HepG2 (cell line): ENCODE measurements at regions not wholly inside any gene's neighbourhood (a gene's known extent, or its start where the extent isn't known, plus 50 kb on each side); places are given as distances from the start of the nearest gene placed in this dataset.
A peak's percentile ranks its signal among the peaks of the same experiment; 100 is the strongest.

Experiments
- ATAC-seq: fragments of 200-7000 bp; cut with Tn5 transposase; 3 replicates; pipeline ENCODE4 v1.9.1; 2020; ENCODE audit warnings: mild to moderate bottlenecking, moderate library complexity
- BruUV-seq: library from RNA; stranded (reverse); fragments of 400-500 nt; replicated peaks from 2 replicates; lab custom pipeline; 2021; lab: Mats Ljungman, UMichigan
- CTCF ChIA-PET: fragments of 300-600 bp; formaldehyde crosslinking; extraction: SDS; loops from one replicate; lab custom pipeline; 2021; ENCODE audit warnings: low total read pairs, inconsistent platforms, low intra/inter-chr PET ratio; lab: Yijun Ruan, JAX
- POLR2A ChIA-PET: fragments of 350-600 bp; sonication (Branson Sonifier 250); formaldehyde crosslinking; loops from one replicate; lab custom pipeline; 2020; ENCODE audit warnings: antibody characterized with exemption, inconsistent platforms; lab: Yijun Ruan, JAX
- DNase-seq: peaks from one replicate; pipeline ENCODE4 v3.0.0-alpha.2; 2015; ENCODE audit warnings: low spot score
- FAIRE-seq: peaks from 3 replicates; lab custom pipeline; 2011; peaks lifted over from hg19 to GRCh38; lab: Jason Lieb, UNC
- H2AFZ ChIP-seq: one replicate; pipeline ENCODE4 v1.6.1; 2011; ENCODE audit warnings: low read length, inconsistent platforms
- H3K27ac ChIP-seq: fragments of 300-600 bp; 3 replicates; pipeline ENCODE4 v1.8.0; 2011; ENCODE audit warnings: mixed run types, mild to moderate bottlenecking, mixed read lengths, low read length, inconsistent platforms; ENCODE audit not compliant: insufficient read depth; ENCODE audit errors: extremely low read length
- H3K27me3 ChIP-seq, 2 experiments: fragments of 200-600 bp in 1 of 2; 2 replicates in 1 of 2; 3 replicates in 1 of 2; pipeline versions ENCODE4 v1.6.0 to v1.8.0; 2011; ENCODE audit warnings: low read length in 2 of 2, mild to moderate bottlenecking in 2 of 2, moderate library complexity in 2 of 2, inconsistent platforms in 1 of 2; ENCODE audit not compliant: insufficient read depth in 2 of 2, control insufficient read depth in 1 of 2
- H3K36me3 ChIP-seq, 2 experiments: fragments of 200-600 bp in 1 of 2; replicated peaks in 1 of 2; 2 replicates in 1 of 2; 3 replicates in 1 of 2; pipeline versions ENCODE4 v1.5.1 to v1.8.0; 2011; ENCODE audit warnings: low read length in 2 of 2, inconsistent platforms in 1 of 2; ENCODE audit not compliant: insufficient read depth in 2 of 2, control insufficient read depth in 1 of 2
- H3K4me1 ChIP-seq: 2 replicates; pipeline ENCODE4 v1.5.1; 2012; ENCODE audit warnings: low read length, inconsistent platforms; ENCODE audit not compliant: insufficient read depth
- H3K4me2 ChIP-seq: 2 replicates; pipeline ENCODE4 v1.6.0; 2011; ENCODE audit warnings: low read depth, low read length, inconsistent platforms
- H3K4me3 ChIP-seq, 3 experiments: fragments of 200-600 bp in 1 of 3; sonication (generic), shearing (Covaris generic) in 1 of 3; replicated peaks in 1 of 3; 2 replicates each; pipeline ENCODE4 v1.5.1; 2011 to 2016; ENCODE audit warnings: low read length in 3 of 3, inconsistent platforms in 2 of 3, low read depth in 2 of 3, mild to moderate bottlenecking in 2 of 3, control low read depth in 1 of 3, mixed read lengths in 1 of 3; ENCODE audit not compliant: insufficient read depth in 1 of 3
- H3K79me2 ChIP-seq: one replicate; pipeline ENCODE4 v1.6.1; 2011; ENCODE audit warnings: low read length, inconsistent platforms; ENCODE audit not compliant: insufficient read depth
- H3K9ac ChIP-seq: 2 replicates; pipeline ENCODE4 v1.6.0; 2011; ENCODE audit warnings: mild to moderate bottlenecking, low read depth, low read length, inconsistent platforms; ENCODE audit not compliant: insufficient read depth
- H3K9me3 ChIP-seq: 2 replicates; pipeline ENCODE4 v1.5.1; 2012; ENCODE audit warnings: mild to moderate bottlenecking, low read length
- H4K20me1 ChIP-seq: 2 replicates; pipeline ENCODE4 v1.6.0; 2011; ENCODE audit warnings: inconsistent platforms, mild to moderate bottlenecking, low read length, moderate library complexity; ENCODE audit not compliant: insufficient read depth
- CEBPB ChIP-seq: IDR thresholded peaks from 2 replicates; pipeline ENCODE4 v1.6.1; 2011; ENCODE audit warnings: low read depth, low read length, improper control_type of control experiment, borderline replicate concordance
- ZBTB3 ChIP-seq: sonication (generic); formaldehyde crosslinking; IDR thresholded peaks from 2 replicates; pipeline ENCODE4 v1.4.0; 2020; ENCODE audit warnings: low read depth, mild to moderate bottlenecking, moderate library complexity, missing genetic modification reagents, borderline replicate concordance
- ZFP90 ChIP-seq: sonication (generic); formaldehyde crosslinking; IDR thresholded peaks from 2 replicates; pipeline ENCODE4 v1.8.0; 2022; ENCODE audit warnings: missing genetic modification reagents, mild to moderate bottlenecking, inconsistent platforms, borderline replicate concordance
- ZNF253 ChIP-seq: sonication (generic); formaldehyde crosslinking; IDR thresholded peaks from 2 replicates; pipeline ENCODE4 v1.8.0; 2022; ENCODE audit warnings: mild to moderate bottlenecking, missing genetic modification reagents, borderline replicate concordance
- ZNF407 ChIP-seq: sonication (generic); formaldehyde crosslinking; IDR thresholded peaks from one replicate; pipeline ENCODE4 v1.5.1; 2020; ENCODE audit warnings: mild to moderate bottlenecking, missing genetic modification reagents; ENCODE audit errors: not compliant biosample characterization
- WGBS: methylation state at CpG from one replicate; pipeline ENCODE4 v1.1.6; 2017; ENCODE audit warnings: low lambda C conversion rate; 5-methylcytosine and 5-hydroxymethylcytosine counted together
- in situ Hi-C: cut with HindIII; loops from 2 replicates; pipeline ENCODE4 v1.10.0; 2017; ENCODE audit warnings: low pct_unique_long_range_greater_than_20kb; ENCODE audit not compliant: extremely low pct_ligation_motif_present
- intact Hi-C: fragments of 100-400 bp; cut with micrococcal nuclease; formaldehyde crosslinking; loops from one replicate; pipeline ENCODE4 v1.10.0; 2022; ENCODE audit not compliant: unreplicated experiment

- TF ChIP-seq ZNF407 = no peak
- TF ChIP-seq ZFP90 = no peak
- no peak for TF ChIP-seq ZNF253
Observed at GRCh38 chr9:79165020-79165780, 406.6 kb upstream of the TLE4 start (continued).

GRCh38 chr9:79166005-79166404 is 405.8 kb upstream of the TLE4 start:
- FAIRE-seq = no peak
- H3K4me3 ChIP-seq = no peak overlapping the region
- no peaks in the 10 kb centered on the region for H4K20me1 ChIP-seq
- no peaks in the 10 kb centered on the region for H3K36me3 ChIP-seq
- no peaks in the 10 kb centered on the region for H3K9me3 ChIP-seq
- ATAC-seq = no peak
- WGBS = 2% methylated on average over 3 of the region's 3 CpGs
- ChIA-PET CTCF (no interaction called here), POLR2A (no interaction called here)
- no peak overlapping the region for H2AFZ ChIP-seq
- BruUV-seq = no TSS peak
- H3K9ac ChIP-seq = no peak overlapping the region
- TF ChIP-seq CEBPB (peak; percentile 50; the same call in 1 of the 2 replicates), ZBTB3 (CRISPR knock-in tag) (no peak)
- TF ChIP-seq, all 625 proteins: peak for 1
- H3K79me2 ChIP-seq = no peaks in the 10 kb centered on the region
- in situ Hi-C loops = no loop called here
- intact Hi-C loops = no loop called here
- DNase-seq = no peak
- H3K4me2 ChIP-seq = no peak overlapping the region
- H3K27ac ChIP-seq = no peak overlapping the region
- H3K27me3 ChIP-seq = no peaks in the 10 kb centered on the region
- no peaks in the 10 kb centered on the region for H3K4me1 ChIP-seq
